NCI-H748 (cell line): ENCODE measurements at regions not wholly inside any gene's neighbourhood (a gene's known extent, or its start where the extent isn't known, plus 50 kb on each side); places are given as distances from the start of the nearest gene placed in this dataset.

Source experiments
- DNase-seq: peaks from one replicate; lab custom pipeline; 2025; ENCODE audit not compliant: unreplicated experiment; lab: John Stamatoyannopoulos, UW

- no peak for DNase-seq
Measured at GRCh38 chr1:223445402-223445801, 52.2 kb downstream of the CCDC185 start.

DNA sequence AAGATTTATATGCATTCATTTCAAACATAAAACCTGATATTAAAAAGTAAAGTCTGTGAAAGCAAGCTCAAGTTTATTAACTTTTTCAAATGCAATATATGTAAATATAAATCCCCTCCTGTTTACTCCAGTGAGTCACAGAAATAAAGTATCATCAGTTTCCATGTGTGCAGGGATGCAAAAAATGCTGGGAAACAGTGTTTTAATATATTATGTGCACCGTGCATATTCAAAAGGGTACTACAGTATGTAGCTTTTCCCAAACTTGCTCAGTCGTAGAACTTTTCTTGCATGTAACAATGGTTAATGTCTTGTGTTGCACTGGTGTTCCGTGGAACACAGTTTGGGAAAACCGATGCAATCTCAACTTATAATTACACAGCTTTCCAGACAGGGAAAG is 60.7 kb downstream of the CCDC185 start:
- no peak for DNase-seq

GRCh38 chr1:223454959-223455358 is 61.7 kb downstream of the CCDC185 start:
- no peak for DNase-seq

- DNase-seq = no peak
Measured at GRCh38 chr1:223455470-223455869, 62.3 kb downstream of the CCDC185 start.

DNA sequence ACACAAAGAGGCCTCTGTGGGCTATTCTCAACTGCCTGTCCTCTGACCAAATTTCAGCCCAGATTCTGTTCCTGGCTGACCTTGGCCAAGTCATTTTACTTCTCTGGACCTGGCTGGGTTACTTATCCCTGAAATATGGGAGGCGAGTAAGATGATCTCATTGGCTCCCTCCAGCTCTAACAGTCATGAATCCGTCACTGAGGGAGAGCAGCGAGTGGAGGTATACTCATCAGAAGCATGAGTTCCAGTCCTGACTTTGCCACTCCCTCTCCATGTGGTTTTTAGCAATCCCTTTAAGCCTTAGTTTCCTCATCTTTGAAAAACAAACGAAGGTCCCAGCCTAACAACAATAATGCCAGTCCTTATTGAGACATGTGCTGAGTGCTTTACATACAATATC is 63.5 kb downstream of the CCDC185 start:
- no peak for DNase-seq

DNA sequence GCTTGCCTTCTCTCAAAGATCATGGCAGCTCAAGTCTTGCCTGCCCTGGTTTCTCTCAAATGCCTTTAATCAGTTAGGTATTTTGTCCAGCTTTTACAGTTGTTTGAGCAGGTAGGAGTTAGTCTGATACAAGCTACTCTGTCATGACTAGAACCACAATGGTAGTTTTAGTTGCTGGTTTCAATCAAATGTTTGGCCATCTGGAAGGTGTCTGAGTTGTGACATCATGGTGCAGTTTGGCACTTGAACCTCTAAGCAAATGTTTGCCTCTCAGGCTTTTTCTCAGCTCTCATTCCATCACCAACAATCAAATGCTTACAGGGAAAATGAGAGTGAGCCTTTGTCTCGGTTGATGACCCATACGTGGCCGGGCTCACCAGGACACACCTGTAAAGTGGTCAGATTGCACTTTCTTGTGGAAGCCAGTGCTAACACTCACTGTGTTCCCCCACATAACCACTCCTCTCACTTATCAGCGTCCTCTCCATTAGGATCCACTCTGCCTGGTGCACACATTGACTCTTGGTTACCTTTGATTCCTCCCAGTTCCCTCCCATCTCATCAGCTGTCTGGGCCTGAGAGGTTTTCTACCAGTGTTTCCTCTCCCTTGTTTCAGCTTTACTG is 67.5 kb downstream of the CCDC185 start:
- no peak for DNase-seq

DNA sequence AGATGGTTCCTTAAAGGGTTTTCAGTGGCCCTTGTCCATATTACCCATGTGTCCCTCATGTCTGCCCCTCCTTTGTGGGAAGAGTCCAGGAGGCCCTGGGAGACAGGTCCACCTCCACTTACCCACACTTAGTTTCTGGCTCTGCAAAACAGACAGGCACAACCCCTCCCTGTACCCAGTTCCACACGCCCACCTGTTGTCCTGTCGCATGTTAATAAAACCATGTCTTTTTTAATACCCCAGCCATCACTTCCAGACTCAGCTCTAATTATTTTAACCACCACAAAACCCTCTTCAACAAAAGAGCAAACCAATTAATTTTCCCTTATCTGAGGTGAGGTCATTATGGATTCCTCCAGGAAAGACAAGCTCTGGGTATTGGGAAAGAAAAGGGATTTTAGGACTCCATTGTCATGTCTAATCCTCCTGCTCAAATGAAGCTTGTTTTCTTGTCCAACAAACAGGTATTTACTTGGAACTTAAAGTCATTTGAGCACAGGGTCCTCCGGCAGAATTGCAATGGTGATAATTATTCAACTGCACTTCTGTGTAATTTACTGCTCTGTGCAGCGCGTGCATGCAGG is 68.9 kb downstream of the CCDC185 start:
- DNase-seq = no peak

- DNase-seq = no peak
Measured at GRCh38 chr1:223462866-223463404, 69.7 kb downstream of the CCDC185 start.

DNA sequence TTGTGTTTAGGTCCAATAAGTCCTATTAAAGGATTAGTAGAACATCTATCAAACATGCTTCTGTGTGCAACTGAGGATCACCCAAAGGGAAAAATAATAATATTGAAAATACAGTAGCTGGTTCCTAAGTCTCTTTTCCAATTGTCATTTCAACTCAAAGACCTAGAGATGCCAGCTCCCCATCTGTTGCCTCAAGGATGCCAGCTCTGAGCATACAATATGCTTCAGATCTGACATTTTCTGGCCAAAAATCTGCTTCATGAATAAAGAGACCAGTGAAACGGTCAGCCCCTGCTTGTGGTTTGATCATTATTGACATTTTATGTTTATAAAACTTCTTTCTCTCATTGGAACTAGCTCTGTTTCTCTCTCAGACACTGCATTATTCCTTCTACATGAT is 72.9 kb downstream of the CCDC185 start:
- no peak for DNase-seq

DNA sequence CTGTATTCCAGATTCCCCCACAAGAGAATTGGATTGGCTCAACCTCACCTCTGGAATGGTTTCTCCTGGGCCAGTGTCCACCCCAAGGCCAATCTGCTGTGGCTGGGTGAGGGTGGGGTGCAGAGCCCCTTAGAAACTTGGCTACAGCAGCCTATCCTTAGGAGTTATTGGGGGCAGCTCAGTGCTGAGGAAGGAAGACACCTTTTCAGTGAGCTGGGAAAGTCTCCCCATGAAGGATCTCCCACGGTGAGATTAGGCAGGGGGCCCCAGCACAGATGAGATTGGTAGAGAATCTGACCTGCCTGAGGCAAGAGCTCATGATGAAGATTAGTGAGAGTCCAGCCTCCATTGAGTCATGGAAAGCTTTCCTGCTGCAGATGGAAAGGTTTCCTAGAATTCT is 78.4 kb downstream of the CCDC185 start:
- no peak for DNase-seq

GRCh38 chr1:223472057-223472456 is 78.8 kb downstream of the CCDC185 start:
- no peak for DNase-seq

- DNase-seq = no peak
Measured at GRCh38 chr1:223473601-223474344, 80.6 kb downstream of the CCDC185 start.

GRCh38 chr1:223474804-223475203 is 81.6 kb downstream of the CCDC185 start:
- DNase-seq = no peak

DNA sequence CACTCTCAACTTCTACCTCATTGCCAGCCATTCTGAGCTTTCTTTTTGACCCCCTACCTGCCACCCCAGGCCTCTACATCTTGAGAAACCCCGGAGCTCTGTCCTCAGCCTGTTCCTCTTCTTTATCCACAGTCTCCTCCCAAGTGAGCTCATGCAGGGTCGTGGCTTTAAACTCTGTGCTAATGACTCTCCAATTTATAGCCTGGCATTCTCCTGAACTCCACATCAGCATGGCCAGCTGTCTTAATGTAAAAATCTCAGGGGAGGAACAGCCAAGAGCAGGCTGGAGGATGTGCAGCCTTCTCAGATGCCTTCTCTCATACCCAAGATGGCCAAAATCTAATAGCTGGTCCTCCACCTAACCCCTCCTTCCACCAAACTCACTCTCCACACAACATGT is 84.2 kb downstream of the CCDC185 start:
- no peak for DNase-seq

DNA sequence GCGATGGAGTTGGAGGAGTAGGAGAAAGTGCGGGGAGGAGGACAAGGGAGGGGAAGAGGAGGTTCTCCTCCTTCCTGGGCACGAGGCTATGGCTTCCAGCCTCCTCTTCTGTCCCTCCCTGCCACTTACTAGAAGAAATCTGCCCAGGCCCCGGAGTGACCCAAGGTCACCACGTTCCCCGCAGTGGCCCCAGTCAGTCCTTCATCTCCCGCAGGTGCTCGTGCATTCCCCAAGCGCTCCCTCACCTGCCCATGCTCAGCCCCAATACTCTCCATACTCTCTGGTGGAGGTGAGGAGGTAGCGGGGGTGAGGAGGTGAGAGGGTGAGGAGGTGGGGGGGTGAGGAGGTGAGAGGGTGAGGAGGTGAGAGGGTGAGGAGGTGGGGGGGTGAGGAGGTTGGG is 85.4 kb downstream of the CCDC185 start:
- DNase-seq = no peak

GRCh38 chr1:223479261-223479660 is 86.0 kb downstream of the CCDC185 start:
- DNase-seq = no peak

DNA sequence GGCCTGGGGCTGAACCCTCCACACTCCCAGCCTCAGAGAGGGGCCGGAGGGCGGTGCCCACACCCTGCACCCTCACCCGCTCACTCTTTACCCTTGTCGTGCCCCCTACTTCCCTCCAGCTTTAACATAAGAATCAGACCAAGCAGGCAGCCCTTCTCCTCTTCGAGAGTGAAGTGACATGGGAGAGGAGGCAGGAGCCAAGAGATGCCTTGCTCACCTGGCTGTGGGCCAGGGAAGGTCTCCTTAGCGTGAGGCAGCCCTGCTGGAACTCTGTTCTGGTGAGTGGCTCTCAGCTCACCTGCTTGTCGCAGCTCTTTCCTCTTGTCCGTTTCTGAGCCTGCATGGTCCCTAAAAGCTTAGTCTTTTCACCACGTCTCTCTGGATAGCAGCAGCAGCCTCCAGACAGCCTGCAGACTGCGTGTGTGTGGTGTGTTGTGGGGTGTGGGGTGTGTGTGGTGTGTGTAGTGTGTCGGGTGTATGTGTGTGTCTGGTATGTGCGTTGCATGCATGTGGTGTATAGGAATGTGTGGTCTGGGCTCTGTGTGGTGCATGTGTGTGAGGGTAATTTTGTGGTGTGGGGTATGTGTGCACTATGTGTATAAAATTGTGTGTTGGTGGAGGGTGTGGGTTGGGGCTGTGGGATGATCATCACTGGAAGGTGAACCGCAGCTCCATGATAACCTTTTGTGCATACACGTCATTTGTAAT is 86.7 kb downstream of the CCDC185 start:
- peak; percentile 30 for DNase-seq

DNA sequence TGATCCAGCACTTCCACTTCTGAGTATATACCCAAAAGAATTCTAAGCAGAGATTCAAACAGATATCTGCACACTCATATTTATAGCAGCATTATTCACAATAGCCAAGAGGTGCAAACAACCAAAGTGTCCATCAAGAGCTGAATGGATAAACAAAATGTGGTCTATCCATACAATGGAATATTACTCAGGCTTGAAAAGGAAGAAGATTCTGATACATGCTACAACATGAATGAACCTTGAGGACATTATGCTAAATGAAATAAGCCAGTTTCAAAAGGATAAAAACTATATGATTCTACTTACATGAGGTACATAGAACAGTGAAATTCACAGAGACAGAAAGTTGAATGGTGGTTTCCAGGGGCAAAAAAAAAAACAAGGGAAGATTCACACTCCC is 88.9 kb downstream of the CCDC185 start:
- no peak for DNase-seq

DNA sequence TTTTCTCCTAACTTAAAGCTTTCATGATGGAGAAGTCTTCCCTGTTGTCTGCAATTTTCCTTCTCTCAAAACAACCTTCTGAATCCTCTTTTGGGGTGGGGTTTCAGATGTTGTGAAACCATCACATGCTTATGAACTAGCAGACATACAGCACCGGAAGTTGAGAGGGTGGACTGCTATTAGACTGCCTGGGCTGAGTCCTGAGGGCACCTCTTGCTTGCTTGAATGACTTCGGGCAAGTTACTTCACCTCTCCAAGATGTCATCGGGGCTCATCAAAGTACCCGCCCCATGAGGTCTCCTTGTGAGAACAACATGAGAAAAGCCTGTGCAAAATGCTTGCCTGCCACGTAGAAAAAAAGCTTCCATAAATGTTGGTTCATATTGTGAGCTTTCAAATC is 89.6 kb downstream of the CCDC185 start:
- DNase-seq = no peak

- no peak for DNase-seq
Measured at GRCh38 chr1:223483511-223483910, 90.3 kb downstream of the CCDC185 start.

GRCh38 chr1:223486366-223486765 is 93.2 kb downstream of the CCDC185 start:
- DNase-seq = peak; percentile 47
